AG04449 (cell line): ENCODE measurements at regions not wholly inside any gene's neighbourhood (a gene's known extent, or its start where the extent isn't known, plus 50 kb on each side); places are given as distances from the start of the nearest gene placed in this dataset.

Experiments used
- CTCF ChIA-PET: fragments of 350-600 bp; formaldehyde crosslinking; extraction: SDS; loops from one replicate; lab custom pipeline; 2021; ENCODE audit warnings: antibody characterized with exemption; lab: Yijun Ruan, JAX
- POLR2A ChIA-PET: fragments of 400-600, 350-600 bp; formaldehyde crosslinking; extraction: SDS; loops from one replicate; lab custom pipeline; 2020; ENCODE audit warnings: antibody characterized with exemption, inconsistent platforms; lab: Yijun Ruan, JAX
- DNase-seq: peaks from one replicate; pipeline ENCODE4 v3.0.0-alpha.2; 2010; ENCODE audit warnings: low read depth, low spot score
- H3K4me3 ChIP-seq: 2 replicates; pipeline ENCODE4 v1.5.1; 2011; ENCODE audit warnings: low read depth, mild to moderate bottlenecking, control low read depth, low read length
- TF ChIP-seq, protein P1 (sequence below): IDR thresholded peaks from one replicate; pipeline ENCODE4 v1.5.1; 2011; ENCODE audit warnings: mild to moderate bottlenecking, moderate library complexity, low read length, control low read depth, inconsistent platforms; ENCODE audit not compliant: insufficient read depth; ENCODE audit errors: missing control alignments

DNA sequence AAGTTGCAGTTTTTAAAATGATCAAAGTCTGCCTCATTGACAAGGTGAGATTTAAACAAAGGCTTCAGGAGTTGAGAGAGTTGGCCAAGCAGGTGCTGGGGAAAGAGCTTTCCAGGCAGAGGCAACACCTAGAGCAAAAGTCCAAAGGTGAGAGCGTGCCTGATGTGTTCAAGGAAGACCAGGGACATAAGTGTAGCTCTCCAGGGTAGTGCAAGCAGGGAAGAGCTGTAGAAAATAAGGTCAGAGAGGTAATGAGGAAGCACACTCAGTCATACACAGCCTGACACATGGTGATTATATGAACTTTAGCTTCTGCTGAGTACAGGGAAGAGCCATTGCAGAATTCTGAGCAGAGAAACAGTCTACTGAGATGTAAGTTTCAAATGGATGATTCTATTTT is 265.0 kb upstream of the NWD2 start:
- DNase-seq: no peak
- CTCF ChIA-PET: no interaction called here
- POLR2A ChIA-PET: no interaction called here
- H3K4me3 ChIP-seq: no peak overlapping the region
- TF ChIP-seq, protein P1, sequence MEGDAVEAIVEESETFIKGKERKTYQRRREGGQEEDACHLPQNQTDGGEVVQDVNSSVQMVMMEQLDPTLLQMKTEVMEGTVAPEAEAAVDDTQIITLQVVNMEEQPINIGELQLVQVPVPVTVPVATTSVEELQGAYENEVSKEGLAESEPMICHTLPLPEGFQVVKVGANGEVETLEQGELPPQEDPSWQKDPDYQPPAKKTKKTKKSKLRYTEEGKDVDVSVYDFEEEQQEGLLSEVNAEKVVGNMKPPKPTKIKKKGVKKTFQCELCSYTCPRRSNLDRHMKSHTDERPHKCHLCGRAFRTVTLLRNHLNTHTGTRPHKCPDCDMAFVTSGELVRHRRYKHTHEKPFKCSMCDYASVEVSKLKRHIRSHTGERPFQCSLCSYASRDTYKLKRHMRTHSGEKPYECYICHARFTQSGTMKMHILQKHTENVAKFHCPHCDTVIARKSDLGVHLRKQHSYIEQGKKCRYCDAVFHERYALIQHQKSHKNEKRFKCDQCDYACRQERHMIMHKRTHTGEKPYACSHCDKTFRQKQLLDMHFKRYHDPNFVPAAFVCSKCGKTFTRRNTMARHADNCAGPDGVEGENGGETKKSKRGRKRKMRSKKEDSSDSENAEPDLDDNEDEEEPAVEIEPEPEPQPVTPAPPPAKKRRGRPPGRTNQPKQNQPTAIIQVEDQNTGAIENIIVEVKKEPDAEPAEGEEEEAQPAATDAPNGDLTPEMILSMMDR: no peak

DNA sequence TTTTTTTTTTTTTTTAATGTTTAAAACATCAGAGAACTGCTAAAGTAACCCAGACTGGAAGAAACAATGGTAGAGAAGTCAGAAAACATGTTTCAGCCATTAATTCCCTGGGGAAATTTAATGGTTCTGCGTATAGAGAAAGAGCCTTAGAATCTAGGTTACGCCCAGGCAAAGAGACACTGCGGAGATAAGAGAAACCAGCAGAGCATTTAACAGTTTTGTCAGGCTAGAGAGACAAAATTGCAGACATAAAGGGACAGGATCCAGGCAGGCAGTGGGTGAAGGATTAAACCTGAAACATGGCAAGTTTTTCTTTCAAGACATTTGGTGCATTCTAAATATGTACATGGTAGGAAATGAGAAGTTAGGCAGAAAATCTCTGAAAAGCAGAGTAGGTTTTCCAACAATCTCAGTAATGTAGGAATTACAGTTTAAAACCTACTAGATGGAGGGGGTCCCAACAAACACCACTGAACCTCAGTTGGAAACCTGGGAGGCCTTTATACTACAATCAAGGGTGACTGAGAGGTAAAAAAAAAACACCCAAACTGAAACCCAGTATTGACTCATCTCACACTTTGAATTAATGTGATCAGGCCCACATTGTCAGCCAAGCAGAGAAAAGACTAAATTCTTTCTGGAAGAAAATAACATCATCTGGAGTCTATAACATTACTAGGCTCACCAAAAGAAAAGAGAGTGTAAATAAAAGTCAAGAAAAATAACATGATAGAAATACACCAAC is 254.2 kb upstream of the NWD2 start:
- DNase-seq: no peak
- CTCF ChIA-PET: no interaction called here
- POLR2A ChIA-PET: no interaction called here
- H3K4me3 ChIP-seq: no peak overlapping the region
- TF ChIP-seq, protein P1: no peak

DNA sequence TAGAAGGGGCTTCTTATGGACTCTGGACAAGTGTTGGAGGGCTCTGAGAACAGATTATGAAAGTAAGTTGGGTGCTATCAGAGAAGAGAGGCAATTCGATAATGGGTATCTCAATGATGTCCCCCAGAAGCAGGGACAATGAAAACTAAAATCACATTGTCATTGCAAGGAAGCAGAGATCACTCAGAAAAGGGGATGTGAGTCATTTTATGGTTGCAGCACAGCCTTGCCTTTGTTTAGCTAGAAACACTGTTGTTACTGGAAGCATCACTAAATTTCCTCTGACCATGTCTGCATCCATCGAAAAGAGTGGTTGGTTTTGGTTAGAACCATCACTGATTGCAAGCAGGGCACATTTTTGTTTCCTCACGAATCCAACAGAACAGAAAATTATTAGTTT is 246.8 kb upstream of the NWD2 start:
- no peak for DNase-seq
- CTCF ChIA-PET: no interaction called here

DNA sequence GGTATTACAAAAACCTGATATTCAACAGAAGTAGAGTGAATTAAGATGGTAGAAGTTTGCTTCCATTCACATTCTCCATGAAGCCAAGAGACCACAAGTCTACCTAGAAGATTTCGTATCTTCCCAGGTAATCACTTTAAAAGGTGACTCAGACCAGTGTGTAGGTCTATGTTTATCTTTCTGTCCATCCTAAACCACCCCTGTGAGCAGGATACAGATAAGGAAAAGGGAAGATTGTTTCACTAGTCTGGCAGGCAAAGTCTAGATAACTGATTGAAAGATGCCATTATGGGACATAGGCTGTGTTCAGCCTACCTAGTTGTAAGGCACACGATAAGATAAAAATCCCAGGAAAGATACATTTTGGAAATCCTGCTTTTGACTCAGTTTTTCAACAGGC is 244.3 kb upstream of the NWD2 start:
- DNase-seq: no peak
- H3K4me3 ChIP-seq: no peak overlapping the region
- TF ChIP-seq, protein P1: no peak
- CTCF ChIA-PET: no interaction called here
- POLR2A ChIA-PET: no interaction called here

More for the DNA sequence above, 246.8 kb upstream of the NWD2 start:
- POLR2A ChIA-PET: no interaction called here
- H3K4me3 ChIP-seq: no peak overlapping the region
- TF ChIP-seq, protein P1: no peak

DNA sequence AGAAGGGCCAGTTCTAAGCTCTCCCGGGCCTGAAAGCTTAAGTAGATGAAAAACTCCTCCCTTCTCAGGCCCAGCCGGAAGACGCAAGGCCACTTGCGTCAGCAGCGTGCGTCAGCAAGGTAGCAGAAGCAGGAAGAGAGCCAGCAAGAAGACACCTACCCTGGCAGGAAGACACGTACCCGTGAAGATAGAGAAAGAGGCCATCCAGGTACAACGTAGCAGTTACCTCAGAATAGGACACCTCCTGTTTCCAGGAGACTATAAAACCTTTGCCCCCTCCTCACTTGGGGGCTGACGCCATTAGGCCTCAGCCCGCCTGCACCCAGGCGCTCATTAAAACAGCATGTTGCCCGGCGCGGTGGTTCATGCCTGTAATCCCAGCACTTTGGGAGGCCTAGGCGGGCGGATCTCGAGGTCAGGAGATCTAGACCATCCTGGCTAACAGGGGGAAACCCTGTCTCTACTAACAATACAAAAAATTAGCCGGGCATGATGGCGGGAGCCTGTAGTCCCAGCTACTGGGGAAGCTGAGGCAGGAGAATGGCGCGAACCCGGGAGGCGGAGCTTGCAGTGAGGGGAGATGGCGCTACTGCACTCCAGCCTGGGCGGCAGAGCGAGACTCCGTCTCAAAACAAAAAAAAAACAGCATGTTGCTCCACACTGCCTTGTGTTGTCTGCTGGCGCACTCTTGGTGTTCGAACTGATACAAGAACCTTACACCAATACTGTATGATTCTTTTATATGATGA is 242.7 kb upstream of the NWD2 start:
- TF ChIP-seq, protein P1: no peak
- ChIA-PET POLR2A (no interaction called here), CTCF (no interaction called here)
- DNase-seq: no peak
- H3K4me3 ChIP-seq: no peak overlapping the region

DNA sequence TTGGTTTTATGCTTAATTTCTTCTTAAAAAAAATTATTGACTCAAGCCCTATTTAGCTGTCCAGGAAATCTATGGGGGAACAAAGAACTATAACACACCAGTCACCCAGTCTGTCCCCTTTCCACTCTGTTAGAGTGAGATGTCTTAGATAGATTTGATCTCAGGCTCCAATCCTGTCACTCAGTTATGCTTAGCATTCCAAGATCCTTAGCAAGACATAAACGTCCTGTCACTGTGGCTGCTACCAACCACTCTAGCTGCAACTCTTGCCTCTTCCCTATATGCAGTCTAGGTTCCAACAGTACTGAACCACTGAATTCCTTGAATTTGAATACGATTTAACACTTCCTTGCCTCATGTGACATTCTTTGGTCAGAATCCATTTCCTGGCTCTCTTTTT is 241.9 kb upstream of the NWD2 start:
- TF ChIP-seq, protein P1: no peak
- ChIA-PET POLR2A (no interaction called here), CTCF (no interaction called here)
- no peak for DNase-seq
- no peak overlapping the region for H3K4me3 ChIP-seq
